K562 (cell line): ENCODE measurements at regions not wholly inside any gene's neighbourhood (a gene's known extent, or its start where the extent isn't known, plus 50 kb on each side); places are given as distances from the start of the nearest gene placed in this dataset.

ENCODE experiments used
- ATAC-seq: fragments of 200-7000 bp; cut with Tn5 transposase; 3 replicates; pipeline ENCODE4 v1.9.1; 2020; ENCODE audit warnings: moderate library complexity
- BruUV-seq: library from RNA; stranded (reverse); fragments of 400-500 nt; replicated peaks from 2 replicates; lab custom pipeline; 2021; lab: Mats Ljungman, UMichigan
- CTCF ChIA-PET: fragments of 300-600 bp; formaldehyde crosslinking; extraction: SDS; loops from one replicate; lab custom pipeline; 2021; ENCODE audit warnings: low intra/inter-chr PET ratio; lab: Yijun Ruan, JAX
- POLR2A ChIA-PET: fragments of 300-600, 350-650 bp; sonication (Branson Sonifier 250); formaldehyde crosslinking; extraction: SDS; loops from one replicate; lab custom pipeline; 2021; ENCODE audit warnings: antibody characterized with exemption, inconsistent platforms; lab: Yijun Ruan, JAX
- DNase-seq, 4 experiments: peaks; one replicate each; pipeline versions ENCODE4 v3.0.0 to v3.0.0-alpha.2; 2011 to 2018; ENCODE audit warnings: low spot score in 3 of 4, mixed read lengths in 3 of 4; ENCODE audit errors: extremely low read depth in 1 of 4
- FAIRE-seq: peaks from 2 replicates; lab custom pipeline; 2011; peaks lifted over from hg19 to GRCh38; lab: Jason Lieb, UNC
- H2AFZ ChIP-seq: 2 replicates; pipeline ENCODE4 v1.6.0; 2011; ENCODE audit warnings: low read depth, low read length, control low read depth, inconsistent platforms
- H3K27ac ChIP-seq: fragments of 200-600 bp; 3 replicates; pipeline ENCODE4 v1.8.0; 2011; ENCODE audit warnings: low read depth, mild to moderate bottlenecking, control low read depth, inconsistent platforms, low read length, moderate library complexity, mixed read lengths; ENCODE audit errors: extremely low read depth
- H3K27me3 ChIP-seq, 2 experiments: fragments of 300-600 bp in 1 of 2; 2 replicates in 1 of 2; 3 replicates in 1 of 2; pipeline versions ENCODE4 v1.6.0 to v1.8.0; 2011; ENCODE audit warnings: inconsistent platforms in 2 of 2, low read length in 2 of 2, mild to moderate bottlenecking in 1 of 2, mixed read lengths in 1 of 2, moderate library complexity in 1 of 2; ENCODE audit not compliant: control insufficient read depth in 2 of 2, insufficient read depth in 2 of 2
- H3K36me3 ChIP-seq: fragments of 300-600 bp; 3 replicates; pipeline ENCODE4 v1.8.0; 2011; ENCODE audit warnings: mild to moderate bottlenecking, low read length, inconsistent platforms; ENCODE audit not compliant: control insufficient read depth, insufficient read depth
- H3K4me1 ChIP-seq, 2 experiments: fragments of 200-600 bp in 1 of 2; replicated peaks in 1 of 2; 2 replicates in 1 of 2; 3 replicates in 1 of 2; pipeline versions ENCODE4 v1.5.1 to v1.8.0; 2011; ENCODE audit warnings: inconsistent platforms in 2 of 2, low read length in 2 of 2, mild to moderate bottlenecking in 1 of 2, mixed read lengths in 1 of 2, moderate library complexity in 1 of 2; ENCODE audit not compliant: control insufficient read depth in 2 of 2, insufficient read depth in 2 of 2
- H3K4me2 ChIP-seq: 2 replicates; pipeline ENCODE4 v1.6.1; 2011; ENCODE audit warnings: low read length, control low read depth, inconsistent platforms, mixed read lengths; ENCODE audit not compliant: insufficient read depth
- H3K4me3 ChIP-seq: fragments of 200-600 bp; sonication (generic), shearing (Covaris generic); 2 replicates; pipeline ENCODE4 v1.5.1; 2016; ENCODE audit warnings: control low read depth, inconsistent platforms
- H3K79me2 ChIP-seq: fragments of 200-600 bp; 3 replicates; pipeline ENCODE4 v1.8.0; 2011; ENCODE audit warnings: low read length, inconsistent platforms; ENCODE audit not compliant: control insufficient read depth, insufficient read depth
- H3K9ac ChIP-seq, 2 experiments: 2 replicates each; pipeline versions ENCODE4 v1.6.0 to v1.6.1; 2011; ENCODE audit warnings: low read depth in 2 of 2, low read length in 2 of 2, control low read depth in 1 of 2, inconsistent platforms in 1 of 2, mild to moderate bottlenecking in 1 of 2, mixed read lengths in 1 of 2; ENCODE audit not compliant: insufficient read depth in 1 of 2
- H3K9me1 ChIP-seq: one replicate; pipeline ENCODE4 v1.6.0; 2011; ENCODE audit warnings: inconsistent platforms, mild to moderate bottlenecking, low read length, moderate library complexity; ENCODE audit not compliant: control insufficient read depth, insufficient read depth
- H3K9me3 ChIP-seq: replicated peaks from 2 replicates; pipeline ENCODE4 v1.5.1; 2011; ENCODE audit warnings: low read depth, low read length, inconsistent platforms; ENCODE audit not compliant: control insufficient read depth, insufficient read depth
- H4K20me1 ChIP-seq: replicated peaks from 2 replicates; pipeline ENCODE4 v1.6.1; 2011; ENCODE audit warnings: low read length, inconsistent platforms, mixed read lengths; ENCODE audit not compliant: control insufficient read depth, insufficient read depth
- MEIS2 ChIP-seq: fragments of 450-650 bp; IDR thresholded peaks from 2 replicates; pipeline ENCODE4 v1.6.1; 2014; ENCODE audit warnings: mild to moderate bottlenecking; ENCODE audit not compliant: partially characterized antibody
- SOX6 ChIP-seq: fragments of 450-650 bp; IDR thresholded peaks from 2 replicates; pipeline ENCODE4 v1.6.1; 2014; ENCODE audit warnings: mild to moderate bottlenecking
- ZNF785 ChIP-seq: fragments of 250-450 bp; sonication (Bioruptor Pico); IDR thresholded peaks from 2 replicates; pipeline ENCODE4 v1.4.0; 2020; ENCODE audit warnings: mild to moderate bottlenecking
- WGBS: fragments of 100-300 bp; shearing (Covaris generic); methylation state at CpG from one replicate; pipeline ENCODE4 v1.1.6; 2016; ENCODE audit warnings: low coverage, mixed read lengths; ENCODE audit not compliant: insufficient coverage; ENCODE audit errors: missing lambda C conversion rate; 5-methylcytosine and 5-hydroxymethylcytosine counted together
- in situ Hi-C: fragments of 300-500 bp; cut with MboI; formaldehyde crosslinking; loops from 4 replicates; pipeline ENCODE4 v1.15.0; 2018; ENCODE audit warnings: inconsistent platforms, mixed read lengths
- intact Hi-C: fragments of 100-400 bp; cut with micrococcal nuclease; formaldehyde crosslinking; loops from 2 replicates; pipeline ENCODE4 v1.14.2; 2022

DNA sequence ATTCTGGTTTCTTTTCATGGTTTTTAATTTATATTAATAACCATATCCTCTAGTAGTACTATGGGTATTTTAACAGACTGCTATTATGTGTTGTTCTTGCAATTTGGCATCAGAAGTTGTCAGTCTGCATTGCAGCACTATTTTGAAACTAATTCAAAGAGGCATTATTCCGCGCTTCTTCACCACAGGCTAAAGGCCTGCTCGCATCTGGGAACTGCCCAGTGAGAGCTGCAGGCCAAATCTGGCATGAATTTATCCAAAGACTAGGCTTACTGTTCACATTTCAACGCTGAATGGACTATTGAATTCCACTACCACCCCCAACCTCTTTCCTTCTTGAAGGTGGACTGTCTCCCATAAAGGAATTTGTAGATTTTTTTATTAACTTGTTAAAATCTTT, 310.4 kb upstream of the NR2F2 start:
- no TSS peak for BruUV-seq
- ATAC-seq (no peak), DNase-seq (no peak), FAIRE-seq (no peak)
- no peak overlapping the region for H2AFZ ChIP-seq
- H3K36me3 ChIP-seq = no peaks in the 10 kb centered on the region
- no peak overlapping the region for H3K9ac ChIP-seq
- intact Hi-C loops = no loop called here
- H3K27ac ChIP-seq = no peak overlapping the region
- POLR2A ChIA-PET = no interaction called here
- no peak overlapping the region for H3K4me3 ChIP-seq
- no peak overlapping the region for H3K4me2 ChIP-seq
- 67% methylated on average over 4 of the region's 4 CpGs for WGBS
- no peaks in the 10 kb centered on the region for H3K79me2 ChIP-seq
- H4K20me1 ChIP-seq = no peaks in the 10 kb centered on the region
- no peak for TF ChIP-seq ZNF785
- H3K27me3 ChIP-seq = no peaks in the 10 kb centered on the region
- H3K9me1 ChIP-seq = no peaks in the 10 kb centered on the region
- H3K9me3 ChIP-seq = no peaks in the 10 kb centered on the region
- in situ Hi-C loops = no loop called here
- H3K4me1 ChIP-seq = no peaks in the 10 kb centered on the region; a peak in 2 of 5 replicates
- CTCF ChIA-PET = no interaction called here

GRCh38 chr15:96020797-96021196, 309.7 kb upstream of the NR2F2 start:
- Histone ChIP-seq H3K4me3 (no peak overlapping the region), H3K4me2 (no peak overlapping the region), H3K27ac (no peak overlapping the region), H3K4me1 (no peaks in the 10 kb centered on the region; a peak in 2 of 5 replicates), H3K9me3 (no peaks in the 10 kb centered on the region), H3K27me3 (no peaks in the 10 kb centered on the region), H2AFZ (no peak overlapping the region), H3K9me1 (no peaks in the 10 kb centered on the region), H3K36me3 (no peaks in the 10 kb centered on the region), H3K79me2 (no peaks in the 10 kb centered on the region), H4K20me1 (no peaks in the 10 kb centered on the region), H3K9ac (no peak overlapping the region)
- BruUV-seq = no TSS peak
- FAIRE-seq (no peak), DNase-seq (no peak), ATAC-seq (no peak)
- WGBS = 8% methylated on average over 3 of the region's 3 CpGs
- POLR2A ChIA-PET = interaction anchor here (0.7 kb wide), 1 partner anchor 16 kb away, joined by 3 read pairs; no protein-coding TSS in a partner anchor
- CTCF ChIA-PET = no interaction called here
- in situ Hi-C loops (no loop called here), intact Hi-C loops (no loop called here)
- TF ChIP-seq MEIS2 (peak; percentile 9), SOX6 (no peak)
